ENCODE measurements at regions not wholly inside any gene's neighbourhood (a gene's known extent, or its start where the extent isn't known, plus 50 kb on each side); places are given as distances from the start of the nearest gene placed in this dataset.

- no peak overlapping the region for H2AFZ ChIP-seq (ENCODE audit: low read depth, low read length)
- no peak overlapping the region for H3K27ac ChIP-seq (ENCODE audit: extremely low read depth, low read depth, low read length)
- H3K4me2 ChIP-seq (ENCODE audit: insufficient read depth, low read length): no peak overlapping the region
- no peaks in the 10 kb centered on the region for H3K79me2 ChIP-seq (ENCODE audit: control insufficient read depth, insufficient read depth, low read length)
- ChIA-PET CTCF (ENCODE audit: low intra/inter-chr PET ratio) (no interaction called here), POLR2A (no interaction called here)
- TF ChIP-seq PTBP1 (IDR thresholded peaks at IDR 0.05; ENCODE audit: low read depth, low read length) (no peak), HCFC1 (IDR thresholded peaks at IDR 0.05; ENCODE audit: low read depth, low read length) (no peak), ZNF280A (IDR thresholded peaks at IDR 0.05; ENCODE audit: low read depth, partially characterized antibody) (peak; percentile 85), TRIM28 (IDR thresholded peaks at IDR 0.05) (peak; percentile 96), TRIM24 (IDR thresholded peaks at IDR 0.05) (peak; percentile 53 to 65), ZBED1 (IDR thresholded peaks at IDR 0.05) (no peak), PTRF (tag; IDR thresholded peaks at IDR 0.05) (no peak), HLTF (IDR thresholded peaks at IDR 0.05) (peak; percentile 87), ARNT (IDR thresholded peaks at IDR 0.05) (0 out of 4 replicates have a peak, but pooled peaks of 1 of the 2 experiments have one; percentile 42), ZEB2 (IDR thresholded peaks at IDR 0.05) (0 out of 2 replicates have a peak, but pooled peaks have one; percentile 57), EHMT2 (IDR thresholded peaks at IDR 0.05) (0 out of 2 replicates have a peak, but pooled peaks have one; percentile 21), ZNF384 (IDR thresholded peaks at IDR 0.05; ENCODE audit: low read depth, low read length) (peak; percentile 91), PTTG1 (tag; IDR thresholded peaks at IDR 0.05; ENCODE audit: low read depth) (no peak), CREB3L1 (IDR thresholded peaks at IDR 0.05; ENCODE audit: borderline replicate concordance, low read depth) (no peak), MLLT1 (IDR thresholded peaks at IDR 0.05) (0 out of 4 replicates have a peak, but pooled peaks of 1 of the 2 experiments have one; percentile 18), ARHGAP35 (IDR thresholded peaks at IDR 0.05; ENCODE audit: partially characterized antibody) (no peak), FOXA3 (CRISPR knock-in tag; conservative IDR thresholded peaks at IDR 0.05 in 1 of 2, IDR thresholded peaks at IDR 0.05 in 1 of 2) (no peak), CBX3 (IDR thresholded peaks at IDR 0.05; ENCODE audit: borderline replicate concordance in 1 of 2, low read length in 2 of 2) (peak in 1 of 2 experiments; percentile 82; a peak in 2 of 3 replicates), KAT8 (IDR thresholded peaks at IDR 0.05; ENCODE audit: low read depth) (no peak), MIER1 (IDR thresholded peaks at IDR 0.05; ENCODE audit: low read depth) (0 out of 2 replicates have a peak, but pooled peaks have one; percentile 62), CC2D1A (IDR thresholded peaks at IDR 0.05) (0 out of 2 replicates have a peak, but pooled peaks have one; percentile 14)
- no peaks in the 10 kb centered on the region for H4K20me1 ChIP-seq (replicated peaks; ENCODE audit: control insufficient read depth, insufficient read depth, low read length)
- H3K9me3 ChIP-seq (replicated peaks; ENCODE audit: control insufficient read depth, insufficient read depth, low read depth, low read length): peaks cover 8% of the 10 kb centered on the region
- in situ Hi-C loops (cut with MboI): no loop called here
- intact Hi-C loops (cut with micrococcal nuclease): no loop called here
- DNase-seq (ENCODE audit: extremely low read depth in 1 of 4, low spot score in 3 of 4) (no peak), FAIRE-seq (no peak), ATAC-seq (no peak)
- H3K9ac ChIP-seq (ENCODE audit: insufficient read depth in 1 of 2, low read depth in 2 of 2, low read length in 2 of 2): no peak overlapping the region
- H3K9me1 ChIP-seq (ENCODE audit: control insufficient read depth, insufficient read depth, low read length): no peaks in the 10 kb centered on the region
- BruUV-seq (replicated peaks): no TSS peak
- H3K4me3 ChIP-seq: no peak overlapping the region
- H3K36me3 ChIP-seq (ENCODE audit: control insufficient read depth, insufficient read depth, low read length): no peaks in the 10 kb centered on the region
- H3K4me1 ChIP-seq (replicated peaks in 1 of 2; ENCODE audit: control insufficient read depth in 2 of 2, insufficient read depth in 2 of 2, low read length in 2 of 2): no peaks in the 10 kb centered on the region
- H3K27me3 ChIP-seq (ENCODE audit: control insufficient read depth in 2 of 2, insufficient read depth in 2 of 2, low read length in 2 of 2): no peaks in the 10 kb centered on the region
These were observed 251.4 kb upstream of the SAMSN1 start for GRCh38 chr21:14797543-14797942.

All from K562 (cell line).